LNCAP (cell line): ENCODE measurements at regions not wholly inside any gene's neighbourhood (a gene's known extent, or its start where the extent isn't known, plus 50 kb on each side); places are given as distances from the start of the nearest gene placed in this dataset.

ENCODE experiments used
- TF ChIP-seq, protein P1 (sequence below): fragments of 450-650 bp; IDR thresholded peaks from 2 replicates; pipeline ENCODE4 v1.5.1; 2017; ENCODE audit warnings: mild to moderate bottlenecking

DNA sequence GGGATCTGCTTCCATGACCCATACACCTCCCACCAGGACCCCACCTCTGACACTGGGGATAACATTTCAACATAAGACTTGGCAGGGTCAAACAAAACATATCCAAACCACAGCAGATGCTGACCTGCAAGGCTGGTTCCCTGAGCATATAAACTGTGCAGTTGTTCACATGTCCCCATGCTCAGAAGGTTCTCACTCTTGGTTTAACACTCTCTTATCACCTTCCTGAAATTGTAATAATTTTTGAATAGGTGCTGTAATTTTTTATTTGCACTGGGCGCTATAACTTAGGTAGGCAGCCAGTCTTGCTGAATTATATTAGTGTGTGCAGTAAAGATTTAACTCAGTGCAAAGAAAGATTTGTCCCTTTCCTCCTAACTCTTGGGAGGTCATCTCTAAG, 824.8 kb upstream of the SOX9 start:
- TF ChIP-seq, protein P1, sequence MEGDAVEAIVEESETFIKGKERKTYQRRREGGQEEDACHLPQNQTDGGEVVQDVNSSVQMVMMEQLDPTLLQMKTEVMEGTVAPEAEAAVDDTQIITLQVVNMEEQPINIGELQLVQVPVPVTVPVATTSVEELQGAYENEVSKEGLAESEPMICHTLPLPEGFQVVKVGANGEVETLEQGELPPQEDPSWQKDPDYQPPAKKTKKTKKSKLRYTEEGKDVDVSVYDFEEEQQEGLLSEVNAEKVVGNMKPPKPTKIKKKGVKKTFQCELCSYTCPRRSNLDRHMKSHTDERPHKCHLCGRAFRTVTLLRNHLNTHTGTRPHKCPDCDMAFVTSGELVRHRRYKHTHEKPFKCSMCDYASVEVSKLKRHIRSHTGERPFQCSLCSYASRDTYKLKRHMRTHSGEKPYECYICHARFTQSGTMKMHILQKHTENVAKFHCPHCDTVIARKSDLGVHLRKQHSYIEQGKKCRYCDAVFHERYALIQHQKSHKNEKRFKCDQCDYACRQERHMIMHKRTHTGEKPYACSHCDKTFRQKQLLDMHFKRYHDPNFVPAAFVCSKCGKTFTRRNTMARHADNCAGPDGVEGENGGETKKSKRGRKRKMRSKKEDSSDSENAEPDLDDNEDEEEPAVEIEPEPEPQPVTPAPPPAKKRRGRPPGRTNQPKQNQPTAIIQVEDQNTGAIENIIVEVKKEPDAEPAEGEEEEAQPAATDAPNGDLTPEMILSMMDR = no peak

DNA sequence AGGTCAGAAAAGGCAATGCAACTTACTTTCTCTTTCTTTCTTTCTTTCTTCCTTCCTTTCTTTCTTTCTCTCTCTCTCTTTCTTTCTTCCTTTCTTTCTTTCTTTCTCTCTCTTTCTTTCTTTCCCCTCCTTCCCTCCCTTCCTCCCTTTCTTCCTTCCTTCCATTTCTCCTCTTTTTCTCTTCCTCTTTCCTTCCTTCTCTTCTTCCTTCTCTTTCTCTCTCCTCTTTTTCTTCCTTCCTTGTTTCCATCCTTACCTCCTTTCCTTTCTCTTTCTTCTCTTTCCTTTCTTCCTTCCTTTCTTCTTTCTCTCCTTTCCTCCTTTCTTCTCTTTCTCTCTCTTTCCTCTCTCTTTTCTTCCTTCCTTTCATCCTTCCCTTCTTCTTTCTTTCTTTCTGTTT, 819.8 kb upstream of the SOX9 start:
- TF ChIP-seq, protein P1 = no peak

DNA sequence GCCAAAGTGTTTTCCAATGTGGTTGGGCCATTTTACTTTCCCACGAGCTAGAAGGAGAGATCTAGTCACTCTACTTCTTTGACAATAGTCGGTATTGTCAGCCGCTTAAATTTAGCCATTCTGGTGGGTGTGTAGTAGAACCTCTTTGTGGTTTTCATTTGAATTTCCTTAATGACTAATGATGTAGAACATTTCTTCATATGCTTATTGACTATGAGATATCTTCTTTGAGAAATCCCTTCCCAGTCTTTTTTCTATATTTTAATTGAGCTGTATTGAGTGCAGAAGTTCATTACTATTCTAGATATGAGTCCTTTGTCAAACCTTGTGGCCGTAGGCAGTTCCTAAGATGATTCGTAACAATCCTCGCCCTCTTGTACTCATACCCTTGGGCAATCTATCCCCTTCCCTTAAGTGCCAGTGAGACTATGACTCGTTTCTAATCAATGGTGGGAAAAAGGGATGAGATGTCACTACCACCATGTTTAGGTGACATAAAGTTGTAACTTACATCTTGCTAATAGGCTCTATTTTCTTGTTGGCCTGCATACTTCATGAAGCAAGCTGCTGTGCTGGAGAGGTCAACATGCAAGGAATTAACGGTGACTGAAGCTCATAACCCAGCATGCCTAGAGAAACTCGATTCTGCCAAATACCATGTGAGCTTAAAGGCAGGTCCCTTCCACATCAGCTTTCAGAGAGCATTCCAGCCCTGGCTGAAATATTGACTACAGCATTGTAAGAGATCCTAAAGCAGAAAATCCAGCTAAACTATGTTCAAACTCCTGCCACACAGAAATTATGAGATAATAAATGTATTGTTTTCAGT, 817.9 kb upstream of the SOX9 start:
- TF ChIP-seq, protein P1 = no peak

DNA sequence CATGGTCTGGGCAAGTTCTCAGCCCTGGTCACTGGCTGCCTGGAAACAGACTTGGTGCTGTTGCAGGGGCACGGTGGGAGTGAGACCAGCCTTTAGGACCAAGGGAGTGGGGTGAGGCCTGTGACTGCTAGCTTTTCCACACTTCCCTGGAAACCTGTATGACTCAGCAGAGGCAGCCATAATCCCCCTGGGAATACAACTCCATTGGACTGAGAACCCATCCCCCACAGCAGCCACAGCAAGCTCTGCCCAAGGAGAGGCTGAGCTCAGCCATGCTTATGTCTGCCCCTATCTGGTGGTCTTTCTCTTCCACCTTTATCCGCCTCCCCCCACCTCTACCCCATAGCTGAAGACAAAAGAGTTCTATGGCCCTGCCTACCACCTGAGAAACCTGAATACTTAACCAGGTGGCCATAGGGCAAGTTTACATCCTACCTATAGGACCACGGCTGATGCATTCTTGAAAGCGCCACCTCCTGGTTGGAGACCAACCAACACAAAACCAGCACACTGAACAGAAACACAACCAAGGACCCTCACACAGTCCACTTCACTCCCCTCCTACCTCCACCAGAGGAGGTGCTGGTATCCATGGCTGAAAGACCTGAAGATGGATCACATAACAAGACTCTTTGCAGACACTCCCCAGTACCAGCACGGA, 816.2 kb upstream of the SOX9 start:
- TF ChIP-seq, protein P1 = no peak

DNA sequence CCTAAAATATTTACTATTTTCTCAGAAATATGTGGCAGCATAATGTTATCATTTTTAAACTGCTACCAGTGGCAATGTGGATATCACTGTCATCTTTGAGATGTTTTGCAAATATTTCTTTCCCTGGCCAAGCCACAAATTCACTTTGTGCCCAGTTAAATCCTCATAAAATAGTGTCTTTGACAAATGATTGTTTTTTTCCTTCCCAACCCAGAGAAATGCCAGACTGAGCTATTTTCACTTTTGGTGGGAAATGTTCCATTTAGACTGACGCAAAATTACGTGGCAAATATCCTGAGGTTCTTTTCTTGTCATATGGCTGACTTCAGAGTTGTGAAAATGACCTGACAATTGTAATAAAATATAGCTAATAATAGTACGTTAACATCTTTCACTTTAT, 807.0 kb upstream of the SOX9 start:
- TF ChIP-seq, protein P1 = no peak

DNA sequence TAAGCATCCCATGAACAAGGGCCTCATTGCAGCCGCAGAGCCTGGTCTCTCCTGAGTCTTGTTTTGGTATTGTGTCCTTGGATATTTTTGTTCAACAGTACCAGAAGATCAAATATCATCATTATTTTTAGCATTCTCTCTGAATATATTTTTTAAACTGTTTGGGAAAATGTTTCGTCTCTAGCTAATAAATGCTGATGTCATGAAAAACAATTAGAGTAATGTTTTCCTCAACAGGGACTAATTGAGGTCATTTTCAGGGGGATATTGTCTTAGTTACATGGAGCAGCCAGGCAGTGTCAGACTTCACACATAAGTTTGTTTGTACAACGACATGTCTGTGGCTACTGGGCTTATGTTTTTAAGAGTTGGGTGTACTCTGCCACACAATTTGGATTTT, 805.3 kb upstream of the SOX9 start:
- TF ChIP-seq, protein P1 = no peak

DNA sequence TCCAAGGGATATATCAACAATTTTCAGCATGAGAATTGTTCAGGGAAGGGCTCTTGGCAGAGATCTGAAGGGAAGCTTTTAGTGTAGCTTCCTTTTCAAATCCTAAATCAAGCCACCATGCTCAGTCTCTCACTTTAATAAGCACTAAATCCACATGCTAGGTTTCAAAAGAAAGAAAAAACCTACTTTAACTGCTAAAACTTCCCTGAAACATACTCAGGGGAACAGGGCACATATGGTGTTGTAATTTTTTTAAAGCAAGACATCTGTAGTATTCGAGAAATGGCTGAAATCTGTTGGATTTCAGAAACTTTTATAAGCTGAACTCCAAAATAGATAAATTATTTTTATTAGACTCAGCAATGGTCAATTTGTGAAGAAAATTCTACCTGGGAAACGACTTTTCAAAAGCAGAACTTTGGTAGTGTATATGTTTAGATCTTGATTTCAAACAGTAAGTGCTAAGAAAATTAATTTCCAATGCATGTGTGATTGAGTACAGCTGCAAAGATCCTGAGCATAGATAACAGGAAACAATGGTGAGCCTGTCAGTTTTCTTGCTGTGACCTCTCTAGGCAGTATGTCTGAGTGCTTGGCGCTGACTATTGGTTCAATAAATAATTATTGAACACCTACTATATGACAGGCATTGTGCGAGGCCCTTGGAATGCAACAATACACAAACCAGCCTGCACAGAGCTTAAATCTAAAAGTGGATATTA, 804.5 kb upstream of the SOX9 start:
- TF ChIP-seq, protein P1 = no peak
